Suprapubic skin (tissue), 4 donors: ENCODE measurements at regions not wholly inside any gene's neighbourhood (a gene's known extent, or its start where the extent isn't known, plus 50 kb on each side); places are given as distances from the start of the nearest gene placed in this dataset.

Source experiments
- DNase-seq, 2 donors: peaks; one replicate each; pipeline ENCODE4 v3.0.0-alpha.2; 2019; ENCODE audit warnings: low spot score in 2 of 2
- H3K27ac ChIP-seq: fragments of 200-600 bp; sonication (generic); one replicate; pipeline ENCODE4 v1.5.1; 2019
- H3K27me3 ChIP-seq: fragments of 200-600 bp; sonication (generic); one replicate; pipeline ENCODE4 v1.5.1; 2019
- H3K36me3 ChIP-seq: fragments of 200-600 bp; sonication (generic); one replicate; pipeline ENCODE4 v1.5.1; 2019
- H3K4me1 ChIP-seq: fragments of 200-600 bp; sonication (generic); one replicate; pipeline ENCODE4 v1.5.1; 2019
- H3K4me3 ChIP-seq: fragments of 200-600 bp; sonication (generic); one replicate; pipeline ENCODE4 v1.5.1; 2019; ENCODE audit warnings: mild to moderate bottlenecking
- H3K9me3 ChIP-seq: fragments of 200-600 bp; sonication (generic); one replicate; pipeline ENCODE4 v1.5.1; 2019
- CTCF ChIP-seq, 2 donors: fragments of 200-600 bp in 1 of 2; fragments of 450-650 bp in 1 of 2; sonication (generic) in 1 of 2; IDR thresholded peaks; one replicate each; pipeline ENCODE4 v1.5.1; 2016 to 2019; ENCODE audit warnings: antibody characterized with exemption in 2 of 2, mild to moderate bottlenecking in 1 of 2, moderate library complexity in 1 of 2
- EP300 ChIP-seq: sonication (generic); formaldehyde crosslinking; IDR thresholded peaks from one replicate; pipeline ENCODE4 v1.6.1; 2017; ENCODE audit warnings: antibody characterized with exemption
- POLR2A ChIP-seq, 2 donors: fragments of 450-650 bp; IDR thresholded peaks; one replicate each; pipeline ENCODE4 v1.6.1; 2017; ENCODE audit warnings: antibody characterized with exemption in 2 of 2, mild to moderate bottlenecking in 2 of 2, moderate library complexity in 2 of 2
- POLR2AphosphoS5 ChIP-seq, 3 donors: sonication (generic); formaldehyde crosslinking; IDR thresholded peaks; one replicate each; pipeline ENCODE4 v1.6.1; 2017; ENCODE audit warnings: antibody characterized with exemption in 3 of 3
- WGBS: methylation state at CpG from one replicate; pipeline ENCODE4 v1.1.5; 2018; 5-methylcytosine and 5-hydroxymethylcytosine counted together

- DNase-seq: no peak
- TF ChIP-seq CTCF (IDR thresholded peaks at IDR 0.05) (no peak), EP300 (no peak), POLR2AphosphoS5 (IDR thresholded peaks at IDR 0.05) (no peak), POLR2A (IDR thresholded peaks at IDR 0.05) (no peak)
- WGBS: 94% methylated on average over 1 of the region's 1 CpG
Observed at GRCh38 chr13:24023073-24023472, 125.8 kb upstream of the C1QTNF9B start.

GRCh38 chr13:24027494-24027893 lies 130.2 kb upstream of the C1QTNF9B start:
- DNase-seq: no peak
- Histone ChIP-seq H3K4me3 (no peak overlapping the region), H3K9me3 (no peaks in the 10 kb centered on the region), H3K36me3 (no peaks in the 10 kb centered on the region), H3K27ac (no peak overlapping the region), H3K4me1 (no peaks in the 10 kb centered on the region), H3K27me3 (no peaks in the 10 kb centered on the region)
- 65% methylated on average over 4 of the region's 4 CpGs for WGBS
- TF ChIP-seq POLR2A (IDR thresholded peaks at IDR 0.05) (no peak), EP300 (no peak), POLR2AphosphoS5 (IDR thresholded peaks at IDR 0.05) (no peak), CTCF (IDR thresholded peaks at IDR 0.05) (no peak)

More at GRCh38 chr13:24023073-24023472, 125.8 kb upstream of the C1QTNF9B start:
- H3K27me3 ChIP-seq: no peaks in the 10 kb centered on the region
- no peaks in the 10 kb centered on the region for H3K36me3 ChIP-seq
- H3K9me3 ChIP-seq: no peaks in the 10 kb centered on the region
- no peaks in the 10 kb centered on the region for H3K4me1 ChIP-seq
- no peak overlapping the region for H3K4me3 ChIP-seq
- no peak overlapping the region for H3K27ac ChIP-seq

GRCh38 chr13:24032252-24032651 lies 128.3 kb upstream of the SPATA13 start:
- no peak overlapping the region for H3K4me3 ChIP-seq
- no peak overlapping the region for H3K27ac ChIP-seq
- H3K4me1 ChIP-seq: peaks cover 26% of the 10 kb centered on the region
- no peaks in the 10 kb centered on the region for H3K36me3 ChIP-seq
- TF ChIP-seq POLR2AphosphoS5 (IDR thresholded peaks at IDR 0.05): no peak
- TF ChIP-seq CTCF (IDR thresholded peaks at IDR 0.05): no peak
- TF ChIP-seq POLR2A (IDR thresholded peaks at IDR 0.05): no peak
- TF ChIP-seq EP300: no peak
- 17% methylated on average over 2 of the region's 2 CpGs for WGBS
- H3K27me3 ChIP-seq: no peaks in the 10 kb centered on the region
- no peak for DNase-seq
- no peaks in the 10 kb centered on the region for H3K9me3 ChIP-seq

- Histone ChIP-seq H3K27me3 (no peaks in the 10 kb centered on the region), H3K27ac (peak overlapping the region; percentile 86), H3K36me3 (no peaks in the 10 kb centered on the region), H3K4me1 (peaks cover 26% of the 10 kb centered on the region), H3K4me3 (no peak overlapping the region), H3K9me3 (no peaks in the 10 kb centered on the region)
- no peak for TF ChIP-seq EP300
- no peak for TF ChIP-seq POLR2A (IDR thresholded peaks at IDR 0.05)
- no peak for TF ChIP-seq POLR2AphosphoS5 (IDR thresholded peaks at IDR 0.05)
- no peak for TF ChIP-seq CTCF (IDR thresholded peaks at IDR 0.05)
- WGBS: 55% methylated on average over 2 of the region's 2 CpGs
- no peak for DNase-seq
Observed at GRCh38 chr13:24032674-24033073, 127.8 kb upstream of the SPATA13 start.

- Histone ChIP-seq H3K9me3 (no peaks in the 10 kb centered on the region), H3K27ac (peak overlapping the region; percentile 86)
Observed at GRCh38 chr13:24033527-24034302, 126.8 kb upstream of the SPATA13 start.

More at GRCh38 chr13:24033527-24034302, 126.8 kb upstream of the SPATA13 start:
- Histone ChIP-seq H3K4me1 (peaks cover 26% of the 10 kb centered on the region), H3K36me3 (no peaks in the 10 kb centered on the region), H3K27me3 (no peaks in the 10 kb centered on the region), H3K4me3 (no peak overlapping the region)
- TF ChIP-seq POLR2A (IDR thresholded peaks at IDR 0.05) (no peak), POLR2AphosphoS5 (IDR thresholded peaks at IDR 0.05) (peak in 1 of 3 donors; percentile 53)
- 57% methylated on average over 10 of the region's 11 CpGs for WGBS
- no peak for DNase-seq
